ENCODE measurements at regions not wholly inside any gene's neighbourhood (a gene's known extent, or its start where the extent isn't known, plus 50 kb on each side); places are given as distances from the start of the nearest gene placed in this dataset.

GRCh38 chr12:74440469-74440868 is 97.2 kb upstream of the ATXN7L3B start:
- no peak overlapping the region for H3K4me3 ChIP-seq (ENCODE audit: low read depth, low read length)
- no peak for TF ChIP-seq CTCF (IDR thresholded peaks at IDR 0.05; ENCODE audit: control insufficient read depth, extremely low read depth, insufficient read depth)
- DNase-seq (ENCODE audit: low read depth) = no peak

GRCh38 chr12:74441872-74442271 is 95.8 kb upstream of the ATXN7L3B start:
- no peak overlapping the region for H3K4me3 ChIP-seq (ENCODE audit: low read depth, low read length)
- no peak for TF ChIP-seq CTCF (IDR thresholded peaks at IDR 0.05; ENCODE audit: control insufficient read depth, extremely low read depth, insufficient read depth)
- no peak for DNase-seq (ENCODE audit: low read depth)

GRCh38 chr12:74446466-74446865 is 91.2 kb upstream of the ATXN7L3B start:
- TF ChIP-seq CTCF (IDR thresholded peaks at IDR 0.05; ENCODE audit: control insufficient read depth, extremely low read depth, insufficient read depth) = no peak
- no peak overlapping the region for H3K4me3 ChIP-seq (ENCODE audit: low read depth, low read length)
- DNase-seq (ENCODE audit: low read depth) = no peak

- no peak for TF ChIP-seq CTCF (IDR thresholded peaks at IDR 0.05; ENCODE audit: control insufficient read depth, extremely low read depth, insufficient read depth)
- DNase-seq (ENCODE audit: low read depth) = no peak
- H3K4me3 ChIP-seq (ENCODE audit: low read depth, low read length) = no peak overlapping the region
These were observed 87.8 kb upstream of the ATXN7L3B start for GRCh38 chr12:74449872-74450271.

GRCh38 chr12:74454109-74454508 is 83.5 kb upstream of the ATXN7L3B start:
- DNase-seq (ENCODE audit: low read depth) = no peak
- H3K4me3 ChIP-seq (ENCODE audit: low read depth, low read length) = no peak overlapping the region
- TF ChIP-seq CTCF (IDR thresholded peaks at IDR 0.05; ENCODE audit: control insufficient read depth, extremely low read depth, insufficient read depth) = no peak

GRCh38 chr12:74455429-74455828 is 82.2 kb upstream of the ATXN7L3B start:
- no peak overlapping the region for H3K4me3 ChIP-seq (ENCODE audit: low read depth, low read length)
- DNase-seq (ENCODE audit: low read depth) = no peak
- no peak for TF ChIP-seq CTCF (IDR thresholded peaks at IDR 0.05; ENCODE audit: control insufficient read depth, extremely low read depth, insufficient read depth)

GRCh38 chr12:74456431-74456830 is 81.2 kb upstream of the ATXN7L3B start:
- TF ChIP-seq CTCF (IDR thresholded peaks at IDR 0.05; ENCODE audit: control insufficient read depth, extremely low read depth, insufficient read depth) = no peak

More at GRCh38 chr12:74456431-74456830, 81.2 kb upstream of the ATXN7L3B start:
- H3K4me3 ChIP-seq (ENCODE audit: low read depth, low read length) = no peak overlapping the region
- DNase-seq (ENCODE audit: low read depth) = no peak

Data from LNCaP clone FGC (cell line).